Stimulated activated naive CD8-positive, alpha-beta T cell treated with anti-CD3 and anti-CD28 coated beads, Interleukin-15, Interleukin-2, amounts not matched to agents 100 ng/mL and 50 ng/mL, for 24 hours (primary cell): ENCODE measurements at regions not wholly inside any gene's neighbourhood (a gene's known extent, or its start where the extent isn't known, plus 50 kb on each side); places are given as distances from the start of the nearest gene placed in this dataset.

Experiments
- H3K27ac Mint-ChIP-seq: one replicate; pipeline ENCODE4 v1.8.0; 2021; ENCODE audit warnings: mild to moderate bottlenecking, mixed read lengths
- H3K27me3 Mint-ChIP-seq: one replicate; pipeline ENCODE4 v1.8.0; 2021; ENCODE audit warnings: mixed read lengths
- H3K36me3 Mint-ChIP-seq: one replicate; pipeline ENCODE4 v1.8.0; 2021; ENCODE audit warnings: low read depth, mixed read lengths
- H3K4me1 Mint-ChIP-seq: one replicate; pipeline ENCODE4 v1.8.0; 2021; ENCODE audit warnings: low read depth, mixed read lengths
- H3K4me3 Mint-ChIP-seq: one replicate; pipeline ENCODE4 v1.8.0; 2021; ENCODE audit warnings: mild to moderate bottlenecking, mixed read lengths
- H3K9me3 Mint-ChIP-seq: one replicate; pipeline ENCODE4 v1.8.0; 2021; ENCODE audit warnings: mixed read lengths

DNA sequence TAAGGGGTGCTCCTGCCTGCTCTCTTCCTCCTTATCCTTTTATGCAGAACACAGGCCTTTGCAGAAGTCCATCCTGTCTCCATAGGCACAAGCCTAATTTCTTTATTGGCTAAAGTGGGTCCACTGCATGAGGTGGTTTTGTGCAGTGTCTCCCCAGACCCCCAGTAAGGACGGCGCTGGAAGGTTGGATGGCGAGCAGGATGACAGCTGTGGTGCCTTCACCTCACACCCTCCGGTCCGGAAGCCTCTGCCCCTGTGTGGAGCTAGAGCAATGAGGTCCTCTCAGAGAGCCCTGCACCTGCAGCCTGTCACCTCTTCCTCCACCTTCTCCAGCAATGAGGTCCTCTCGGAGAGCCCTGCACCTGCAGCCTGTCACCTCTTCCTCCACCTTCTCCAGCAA is 393.7 kb upstream of the IRX1 start:
- no peak overlapping the region for H3K4me3 Mint-ChIP-seq
- H3K4me1 Mint-ChIP-seq = no peaks in the 10 kb centered on the region
- H3K36me3 Mint-ChIP-seq = no peaks in the 10 kb centered on the region
- no peak overlapping the region for H3K27ac Mint-ChIP-seq
- peaks cover 23% of the 10 kb centered on the region for H3K27me3 Mint-ChIP-seq
- no peaks in the 10 kb centered on the region for H3K9me3 Mint-ChIP-seq

DNA sequence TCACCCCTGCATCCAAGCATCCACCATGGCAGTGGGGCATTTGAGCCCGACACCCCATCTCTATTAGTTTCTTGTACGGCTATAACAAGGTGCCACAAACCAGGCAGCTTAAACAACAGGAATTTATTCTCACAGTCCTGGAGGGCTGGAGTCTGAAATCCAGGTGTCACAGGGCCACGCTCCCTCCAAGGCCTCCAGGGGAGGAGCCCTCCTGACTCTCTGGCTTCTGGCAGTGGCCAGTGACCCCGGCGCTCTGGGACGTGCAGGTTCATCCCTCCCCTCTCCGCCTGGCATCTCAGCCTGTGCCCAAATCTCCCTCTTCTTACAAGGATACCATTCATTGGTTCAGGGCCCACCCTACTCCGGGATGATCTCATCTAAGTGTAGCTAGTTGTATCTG is 394.5 kb upstream of the IRX1 start:
- Mint-ChIP-seq H3K27ac (no peak overlapping the region), H3K4me1 (no peaks in the 10 kb centered on the region), H3K27me3 (peaks cover 24% of the 10 kb centered on the region), H3K36me3 (no peaks in the 10 kb centered on the region), H3K4me3 (no peak overlapping the region), H3K9me3 (no peaks in the 10 kb centered on the region)

DNA sequence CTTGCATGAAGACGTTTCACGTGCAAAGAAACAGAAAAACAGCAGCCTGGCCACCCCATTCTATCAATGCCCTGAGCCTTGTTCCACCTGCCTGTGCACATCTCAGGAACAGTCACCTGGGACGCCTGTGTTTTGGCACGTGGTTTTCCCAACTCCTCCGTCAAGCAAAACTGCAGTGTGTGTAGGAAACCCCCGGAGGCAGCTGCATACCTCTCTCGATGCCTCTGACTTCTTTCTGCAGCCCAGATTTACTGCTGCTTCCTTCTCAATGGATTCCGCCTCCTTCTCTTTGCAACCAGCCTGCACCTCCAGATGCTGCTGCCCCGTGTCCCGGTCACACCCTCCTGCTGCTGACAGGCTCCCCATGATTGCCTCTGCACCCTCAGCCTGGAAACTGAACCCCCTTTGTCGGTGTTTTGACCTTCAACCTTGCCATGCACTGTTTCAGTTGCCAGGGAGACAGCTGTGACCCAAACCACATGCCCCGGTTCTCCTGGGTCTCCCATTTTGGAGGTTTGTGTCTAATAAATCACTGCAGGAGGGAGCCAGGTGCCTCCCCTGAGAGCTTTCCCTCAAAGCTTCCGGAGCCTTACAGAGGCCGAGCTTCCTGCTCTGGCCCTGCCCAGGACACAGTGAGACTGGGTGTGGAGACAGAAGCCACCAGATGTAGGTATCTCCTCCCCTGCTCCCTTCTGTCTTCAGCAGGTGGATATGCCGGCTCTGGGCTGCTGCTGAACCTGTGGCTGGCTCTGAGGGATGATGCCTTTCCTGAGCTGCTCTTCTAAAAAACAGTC is 395.5 kb upstream of the IRX1 start:
- Mint-ChIP-seq H3K27ac (no peak overlapping the region), H3K4me3 (no peak overlapping the region), H3K9me3 (no peaks in the 10 kb centered on the region), H3K4me1 (no peaks in the 10 kb centered on the region), H3K27me3 (peaks cover 31% of the 10 kb centered on the region), H3K36me3 (no peaks in the 10 kb centered on the region)

DNA sequence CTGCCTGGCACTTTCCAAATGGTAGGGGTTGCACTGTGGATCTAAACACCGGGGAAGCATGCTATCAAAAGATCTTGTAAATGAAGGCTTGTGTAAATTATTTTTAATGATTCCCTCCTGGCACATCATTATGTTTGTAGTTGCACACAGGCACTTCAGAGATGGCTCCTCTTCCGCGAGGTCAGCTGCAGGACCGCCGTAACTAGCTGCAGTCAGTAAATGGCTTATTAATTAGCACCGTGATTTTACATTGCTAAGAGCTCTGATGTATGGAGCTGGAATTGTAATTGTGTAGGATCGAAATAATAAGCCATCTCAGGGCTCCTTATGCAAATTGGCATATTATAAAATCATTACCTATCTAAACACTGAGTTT is 397.6 kb upstream of the IRX1 start:
- no peak overlapping the region for H3K27ac Mint-ChIP-seq
- no peak overlapping the region for H3K4me3 Mint-ChIP-seq
- H3K27me3 Mint-ChIP-seq = peaks cover 33% of the 10 kb centered on the region
- no peaks in the 10 kb centered on the region for H3K36me3 Mint-ChIP-seq
- no peaks in the 10 kb centered on the region for H3K9me3 Mint-ChIP-seq
- no peaks in the 10 kb centered on the region for H3K4me1 Mint-ChIP-seq

DNA sequence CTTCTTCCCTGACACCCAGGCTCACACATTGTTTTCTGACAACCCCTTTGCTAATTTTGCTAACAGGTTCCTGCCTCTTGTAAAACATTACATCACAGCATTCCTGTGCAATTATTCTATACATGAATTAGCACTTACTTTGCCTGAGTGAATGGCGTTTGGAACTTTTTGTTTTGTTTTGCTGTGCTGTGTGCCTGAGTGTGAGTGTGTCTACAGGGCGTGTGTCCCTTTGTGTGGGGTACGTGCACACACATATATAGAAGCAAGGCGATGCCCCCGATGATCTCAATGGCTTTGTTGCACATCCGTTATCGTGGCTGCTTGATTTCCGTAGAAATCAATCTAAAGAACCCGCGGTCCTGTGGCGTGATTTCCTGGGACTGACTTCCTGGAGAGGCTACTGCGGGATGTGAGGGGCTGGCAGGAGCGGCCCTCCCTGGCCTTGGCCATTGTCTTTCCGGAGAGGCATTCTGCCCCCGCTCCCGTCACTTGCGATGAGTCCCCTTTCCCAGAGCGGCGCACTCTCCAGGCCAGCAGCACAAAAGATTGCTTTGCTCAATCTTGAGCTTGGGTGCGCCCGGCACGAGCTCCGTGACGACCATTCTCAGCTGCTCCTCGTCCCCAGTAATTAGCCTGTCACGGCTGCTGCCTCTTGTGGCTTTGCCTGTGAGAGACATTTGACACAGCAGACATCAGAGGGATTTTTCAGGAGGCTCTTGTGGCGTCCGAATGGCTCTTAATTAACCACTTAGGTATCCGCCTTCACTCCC is 398.1 kb upstream of the IRX1 start:
- Mint-ChIP-seq H3K27ac (no peak overlapping the region), H3K27me3 (peaks cover 33% of the 10 kb centered on the region), H3K36me3 (no peaks in the 10 kb centered on the region), H3K4me3 (no peak overlapping the region), H3K9me3 (no peaks in the 10 kb centered on the region), H3K4me1 (no peaks in the 10 kb centered on the region)

DNA sequence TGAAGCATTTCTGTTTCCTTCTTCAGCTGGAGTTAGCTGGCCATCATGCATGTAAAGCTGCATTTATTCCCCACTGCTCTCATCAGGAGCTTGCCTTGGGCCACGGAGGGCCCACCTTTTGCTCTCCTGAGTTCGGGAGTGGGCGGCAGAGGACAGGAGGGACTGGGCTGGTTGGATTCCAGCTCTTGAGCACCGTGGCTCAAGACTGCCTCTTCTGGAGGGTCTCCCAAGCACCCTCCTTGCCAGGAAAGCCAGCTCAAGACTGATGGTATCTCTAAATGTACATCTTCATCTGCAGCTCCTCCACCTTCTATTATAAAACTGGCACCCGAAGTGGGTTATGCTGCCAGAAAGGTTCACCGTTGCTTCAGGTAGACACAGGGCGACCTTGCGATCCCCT is 399.6 kb upstream of the IRX1 start:
- Mint-ChIP-seq H3K4me1 (no peaks in the 10 kb centered on the region), H3K27ac (no peak overlapping the region), H3K9me3 (peaks cover 4% of the 10 kb centered on the region), H3K4me3 (no peak overlapping the region), H3K27me3 (peaks cover 33% of the 10 kb centered on the region), H3K36me3 (no peaks in the 10 kb centered on the region)

DNA sequence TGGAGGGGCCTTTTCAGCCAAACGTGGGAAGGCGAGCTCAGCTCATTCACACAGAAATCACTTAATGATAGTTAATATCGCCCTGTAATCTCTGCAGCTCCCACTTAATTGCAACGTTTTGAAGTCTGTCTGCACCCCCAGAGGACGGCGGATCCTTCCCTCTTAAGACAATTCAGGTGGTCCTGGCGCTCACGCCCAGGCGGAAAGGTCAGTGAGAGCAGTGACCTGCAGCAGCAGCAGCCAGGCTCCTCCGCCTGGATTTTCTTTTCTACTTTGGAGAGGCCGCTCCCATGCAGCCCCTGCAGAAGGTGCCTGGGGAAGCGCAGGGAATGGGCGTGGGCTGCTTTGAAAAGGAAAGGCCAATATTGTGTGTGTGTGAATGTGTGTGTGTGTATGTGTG is 400.9 kb upstream of the IRX1 start:
- Mint-ChIP-seq H3K4me3 (no peak overlapping the region), H3K27ac (no peak overlapping the region), H3K4me1 (no peaks in the 10 kb centered on the region), H3K27me3 (peaks cover 30% of the 10 kb centered on the region), H3K36me3 (no peaks in the 10 kb centered on the region), H3K9me3 (peaks cover 6% of the 10 kb centered on the region)

DNA sequence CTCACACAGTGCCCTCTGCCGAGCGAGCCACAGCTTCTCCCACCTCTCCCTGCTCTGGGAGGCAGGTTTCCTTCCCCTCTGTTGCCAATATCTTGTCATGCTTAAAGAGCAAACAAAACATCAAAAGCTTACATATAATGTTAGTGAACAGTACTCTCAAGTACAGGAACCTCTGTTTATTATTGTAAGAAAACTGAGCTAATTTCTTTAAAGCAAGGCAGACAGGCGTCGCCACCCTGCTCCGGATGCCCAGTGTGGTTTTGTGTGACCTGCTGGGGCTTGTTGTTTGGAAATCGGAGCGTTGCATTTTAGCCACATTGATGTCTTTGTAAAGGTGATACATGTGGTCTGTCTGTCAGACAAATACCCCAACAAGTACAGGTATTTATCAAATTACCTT is 401.4 kb upstream of the IRX1 start:
- no peak overlapping the region for H3K4me3 Mint-ChIP-seq
- peaks cover 6% of the 10 kb centered on the region for H3K9me3 Mint-ChIP-seq
- H3K27me3 Mint-ChIP-seq = peaks cover 30% of the 10 kb centered on the region
- no peak overlapping the region for H3K27ac Mint-ChIP-seq
- no peaks in the 10 kb centered on the region for H3K36me3 Mint-ChIP-seq
- no peaks in the 10 kb centered on the region for H3K4me1 Mint-ChIP-seq

DNA sequence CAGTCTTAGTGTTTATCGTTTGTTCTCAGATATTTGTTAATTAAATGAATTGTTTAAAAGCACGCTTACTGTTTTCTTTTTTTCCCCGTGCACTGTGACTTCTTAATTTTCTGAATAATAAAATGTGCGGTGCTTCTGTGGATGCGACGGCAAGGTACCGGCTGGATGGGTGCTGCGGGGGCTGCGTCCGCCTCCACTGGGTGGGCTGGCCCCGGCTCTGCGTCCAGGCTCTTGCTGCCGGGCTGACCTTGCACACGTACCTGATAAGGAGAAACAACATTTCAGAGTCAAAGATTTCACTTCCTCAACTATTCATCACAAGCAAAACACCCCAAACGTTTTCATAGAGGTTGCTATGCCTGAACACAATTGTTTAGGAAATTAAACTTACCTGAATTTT is 404.0 kb upstream of the IRX1 start:
- peaks cover 9% of the 10 kb centered on the region for H3K27me3 Mint-ChIP-seq
- H3K27ac Mint-ChIP-seq = no peak overlapping the region
- H3K36me3 Mint-ChIP-seq = no peaks in the 10 kb centered on the region
- no peak overlapping the region for H3K4me3 Mint-ChIP-seq
- H3K9me3 Mint-ChIP-seq = peaks cover 6% of the 10 kb centered on the region
- H3K4me1 Mint-ChIP-seq = no peaks in the 10 kb centered on the region

DNA sequence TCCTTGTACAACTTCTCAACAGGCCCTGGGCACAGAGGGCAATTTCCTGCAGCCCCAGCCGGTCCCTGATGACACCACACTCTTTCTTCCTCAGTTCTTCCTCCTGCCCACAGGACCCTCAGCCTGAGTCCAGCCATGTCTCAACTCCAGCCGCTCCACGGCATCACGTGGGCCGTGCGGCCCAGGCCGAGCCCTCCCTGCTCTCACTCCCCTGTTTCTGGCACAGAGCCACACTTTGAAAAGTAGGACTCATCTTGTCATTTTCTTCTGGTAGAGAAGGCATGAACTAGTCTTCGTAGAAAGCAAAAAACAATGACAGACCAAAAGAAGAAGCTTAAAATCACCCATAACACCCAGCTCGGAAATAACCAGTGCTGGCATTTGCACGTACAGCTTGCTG is 404.7 kb upstream of the IRX1 start:
- Mint-ChIP-seq H3K4me1 (no peaks in the 10 kb centered on the region), H3K27me3 (peaks cover 9% of the 10 kb centered on the region), H3K36me3 (no peaks in the 10 kb centered on the region), H3K4me3 (no peak overlapping the region), H3K27ac (no peak overlapping the region), H3K9me3 (peaks cover 6% of the 10 kb centered on the region)

DNA sequence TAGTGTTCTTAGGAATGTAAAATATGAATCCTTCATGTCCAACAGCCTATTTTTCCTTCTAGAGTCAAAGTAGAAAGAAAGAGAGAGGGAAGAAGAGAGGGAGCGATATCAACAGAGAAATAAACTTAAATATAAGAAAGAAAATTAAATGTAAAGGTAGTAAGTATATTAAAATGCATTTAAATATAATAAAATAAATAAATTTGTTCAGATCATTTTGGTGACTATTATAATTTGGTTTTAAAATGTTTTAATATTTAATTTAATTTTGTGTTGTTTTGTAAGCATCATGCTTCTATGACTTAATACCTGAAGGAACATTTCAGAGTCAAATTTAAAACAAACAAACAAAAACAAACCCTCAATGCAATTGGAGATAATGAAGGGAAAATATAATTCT is 405.2 kb upstream of the IRX1 start:
- Mint-ChIP-seq H3K27me3 (peaks cover 4% of the 10 kb centered on the region), H3K9me3 (peaks cover 6% of the 10 kb centered on the region), H3K4me1 (no peaks in the 10 kb centered on the region), H3K4me3 (no peak overlapping the region), H3K36me3 (no peaks in the 10 kb centered on the region), H3K27ac (no peak overlapping the region)

DNA sequence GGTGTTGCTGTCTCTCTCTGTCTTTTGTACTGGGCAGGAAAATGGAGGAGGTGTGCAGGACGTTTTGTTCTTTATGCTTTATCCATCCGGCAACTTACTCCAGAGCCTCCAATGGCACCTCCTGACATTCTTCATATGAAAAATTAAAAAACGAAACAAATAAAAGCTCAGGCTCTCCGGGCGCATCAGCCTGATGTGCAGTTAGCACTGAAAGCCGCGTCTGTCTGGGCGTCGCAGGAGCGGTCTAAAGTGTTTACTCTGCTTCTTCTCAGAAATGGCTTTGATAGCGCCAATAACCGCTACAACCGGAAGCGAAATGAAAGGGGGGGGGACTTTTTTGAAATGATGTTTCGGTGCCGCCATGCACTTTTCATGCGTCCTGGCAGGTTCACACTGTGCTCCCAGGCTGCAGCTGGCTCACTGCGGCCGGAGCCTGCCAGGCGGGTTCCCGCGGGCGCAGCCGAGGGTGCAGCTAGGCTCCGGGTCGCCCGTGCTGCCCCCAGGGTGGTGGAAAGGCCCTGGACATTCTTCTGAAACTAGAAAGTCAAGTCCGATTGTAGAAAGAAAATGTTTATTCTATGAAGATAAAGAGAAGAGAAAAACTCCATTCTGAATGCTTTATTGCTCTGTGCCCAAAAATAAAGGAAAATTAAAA is 407.7 kb upstream of the IRX1 start:
- no peak overlapping the region for H3K4me3 Mint-ChIP-seq
- H3K36me3 Mint-ChIP-seq = no peaks in the 10 kb centered on the region
- no peaks in the 10 kb centered on the region for H3K27me3 Mint-ChIP-seq
- H3K4me1 Mint-ChIP-seq = no peaks in the 10 kb centered on the region
- no peak overlapping the region for H3K27ac Mint-ChIP-seq
- peaks cover 6% of the 10 kb centered on the region for H3K9me3 Mint-ChIP-seq

DNA sequence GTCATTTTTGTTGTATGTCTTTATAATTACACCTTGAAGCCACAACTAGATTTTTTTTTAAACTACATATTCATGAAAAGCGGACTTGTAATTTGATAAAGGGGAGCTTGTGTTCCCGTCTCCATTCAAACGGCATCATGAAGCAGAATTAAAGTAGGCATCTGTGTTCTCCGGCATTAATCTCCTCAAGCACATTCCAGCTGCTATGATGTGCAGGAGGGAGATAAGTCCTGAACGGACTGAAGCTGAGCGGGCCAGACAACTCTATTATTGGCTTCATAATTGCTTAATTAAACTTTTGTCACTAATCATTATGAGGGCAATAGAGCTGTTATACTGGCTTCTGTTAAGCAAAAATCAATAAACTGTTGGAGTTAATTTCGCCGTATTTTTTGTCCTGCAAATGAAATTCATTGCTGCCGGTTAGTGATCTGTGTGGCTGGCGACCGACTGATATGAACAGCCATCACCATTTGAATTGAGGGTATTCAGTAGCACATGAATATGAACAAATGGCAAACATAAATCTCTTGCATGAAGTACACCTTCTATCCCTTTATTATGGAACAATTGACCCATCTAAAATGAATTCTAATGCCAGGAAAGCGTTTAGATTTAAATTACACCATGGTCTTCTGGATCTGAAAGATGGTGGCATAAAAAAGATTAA is 408.8 kb upstream of the IRX1 start:
- Mint-ChIP-seq H3K27me3 (no peaks in the 10 kb centered on the region), H3K4me3 (no peak overlapping the region), H3K36me3 (no peaks in the 10 kb centered on the region), H3K9me3 (peaks cover 6% of the 10 kb centered on the region), H3K27ac (no peak overlapping the region), H3K4me1 (no peaks in the 10 kb centered on the region)

DNA sequence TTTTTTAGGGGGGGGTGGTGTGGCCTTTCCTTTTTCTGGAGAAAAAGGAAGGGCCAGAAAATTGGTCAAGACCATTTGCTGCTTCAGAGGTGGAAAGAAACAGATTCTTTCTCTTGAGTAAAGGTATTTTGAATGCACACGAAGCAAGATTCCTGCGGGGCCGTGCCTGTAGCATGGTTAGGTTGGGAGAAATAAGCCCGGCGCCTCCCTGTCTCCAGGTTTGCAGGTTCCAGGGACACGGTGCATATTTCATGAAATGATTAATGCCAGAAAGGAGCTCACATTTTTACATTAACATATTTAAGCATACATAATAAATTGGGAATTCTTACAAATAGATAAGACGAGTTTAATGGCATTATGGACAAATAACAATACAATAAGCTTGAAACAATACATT is 409.5 kb upstream of the IRX1 start:
- Mint-ChIP-seq H3K27ac (no peak overlapping the region), H3K9me3 (peaks cover 3% of the 10 kb centered on the region), H3K4me1 (no peaks in the 10 kb centered on the region), H3K4me3 (no peak overlapping the region), H3K27me3 (no peaks in the 10 kb centered on the region), H3K36me3 (no peaks in the 10 kb centered on the region)

DNA sequence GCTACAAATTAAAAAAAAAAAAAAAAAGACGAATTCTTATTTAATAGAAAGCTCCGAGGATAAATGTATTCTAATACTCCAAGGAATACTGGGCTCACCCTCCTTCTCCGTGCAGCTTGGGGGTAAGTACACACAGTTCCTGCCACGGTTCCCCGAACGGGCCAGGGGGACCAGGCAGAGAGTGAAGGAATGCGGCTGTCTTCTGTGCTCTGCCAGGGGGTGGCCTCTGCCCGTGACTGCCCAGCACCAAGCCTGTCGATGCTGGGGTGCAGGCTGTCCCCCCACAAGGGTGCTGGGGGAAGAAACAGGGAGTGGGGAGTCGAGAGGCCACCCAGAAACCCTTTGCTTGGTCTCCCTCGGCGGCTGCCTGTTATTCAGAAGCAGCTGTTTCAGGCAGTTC is 410.1 kb upstream of the IRX1 start:
- Mint-ChIP-seq H3K4me3 (no peak overlapping the region), H3K36me3 (no peaks in the 10 kb centered on the region), H3K9me3 (no peaks in the 10 kb centered on the region), H3K4me1 (no peaks in the 10 kb centered on the region), H3K27ac (no peak overlapping the region), H3K27me3 (no peaks in the 10 kb centered on the region)
